ENCODE measurements at regions not wholly inside any gene's neighbourhood (a gene's known extent, or its start where the extent isn't known, plus 50 kb on each side); places are given as distances from the start of the nearest gene placed in this dataset.

DNA sequence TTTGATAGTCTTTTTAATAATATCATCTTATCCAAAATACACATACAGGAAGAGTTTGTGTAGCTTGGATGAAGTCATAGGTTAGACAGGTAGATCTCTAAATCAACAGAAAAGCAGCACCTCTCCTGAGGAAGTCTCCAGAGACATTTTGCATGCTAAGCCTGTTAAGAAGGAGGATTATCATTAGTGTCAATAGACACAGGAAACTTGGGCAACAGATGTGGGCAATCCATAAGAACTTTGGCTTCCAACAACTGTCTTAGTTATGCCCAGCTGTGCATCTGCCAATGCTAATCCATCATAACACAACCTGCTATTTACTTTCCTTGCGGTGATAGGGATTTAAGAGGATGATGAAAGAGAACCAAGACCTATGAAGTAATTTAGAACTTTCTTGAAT, 1052.6 kb downstream of the RPA4 start:
- H3K4me3 Mint-ChIP-seq (ENCODE audit: unreplicated experiment) = no peak overlapping the region
- no peaks in the 10 kb centered on the region for H3K36me3 Mint-ChIP-seq (ENCODE audit: unreplicated experiment)
- peaks cover 3% of the 10 kb centered on the region for H3K4me1 Mint-ChIP-seq (ENCODE audit: low read depth, unreplicated experiment)
- H3K27me3 Mint-ChIP-seq (ENCODE audit: unreplicated experiment) = no peaks in the 10 kb centered on the region
- DNase-seq = no peak
- no peak for TF ChIP-seq CTCF (IDR thresholded peaks at IDR 0.05; ENCODE audit: partially characterized antibody, unreplicated experiment)
- no peak overlapping the region for H3K27ac Mint-ChIP-seq (ENCODE audit: unreplicated experiment)
- H3K9me3 Mint-ChIP-seq (ENCODE audit: unreplicated experiment) = no peaks in the 10 kb centered on the region

DNA sequence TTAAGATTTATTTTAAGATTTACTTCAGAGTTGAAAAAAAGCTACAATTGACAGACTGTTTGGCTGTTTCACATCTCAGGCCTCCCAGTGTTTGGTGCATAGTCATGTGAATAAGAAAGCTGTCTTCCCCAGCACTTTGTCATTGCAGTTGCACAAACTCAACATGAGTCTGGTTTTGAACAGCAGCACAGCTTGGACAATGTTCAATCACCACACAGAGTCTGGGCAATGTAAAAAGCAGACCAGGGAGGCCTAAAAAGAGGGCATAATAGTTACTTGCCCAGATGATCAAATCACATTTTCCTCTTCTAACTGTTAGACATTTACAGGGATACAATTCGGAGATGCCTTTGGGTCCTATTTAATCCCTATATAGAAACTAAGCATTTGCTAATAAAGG, 1055.0 kb downstream of the RPA4 start:
- no peak overlapping the region for H3K4me3 Mint-ChIP-seq (ENCODE audit: unreplicated experiment)
- H3K36me3 Mint-ChIP-seq (ENCODE audit: unreplicated experiment) = no peaks in the 10 kb centered on the region
- peaks cover 2% of the 10 kb centered on the region for H3K9me3 Mint-ChIP-seq (ENCODE audit: unreplicated experiment)
- H3K27ac Mint-ChIP-seq (ENCODE audit: unreplicated experiment) = no peak overlapping the region
- TF ChIP-seq CTCF (IDR thresholded peaks at IDR 0.05; ENCODE audit: partially characterized antibody, unreplicated experiment) = no peak
- no peak for DNase-seq
- H3K4me1 Mint-ChIP-seq (ENCODE audit: low read depth, unreplicated experiment) = peaks cover 3% of the 10 kb centered on the region
- H3K27me3 Mint-ChIP-seq (ENCODE audit: unreplicated experiment) = no peaks in the 10 kb centered on the region

- H3K27me3 Mint-ChIP-seq (ENCODE audit: unreplicated experiment) = no peaks in the 10 kb centered on the region
- DNase-seq = no peak
- no peak overlapping the region for H3K27ac Mint-ChIP-seq (ENCODE audit: unreplicated experiment)
- peaks cover 6% of the 10 kb centered on the region for H3K4me1 Mint-ChIP-seq (ENCODE audit: low read depth, unreplicated experiment)
- no peaks in the 10 kb centered on the region for H3K36me3 Mint-ChIP-seq (ENCODE audit: unreplicated experiment)
- no peak overlapping the region for H3K4me3 Mint-ChIP-seq (ENCODE audit: unreplicated experiment)
- H3K9me3 Mint-ChIP-seq (ENCODE audit: unreplicated experiment) = no peaks in the 10 kb centered on the region
- TF ChIP-seq CTCF (IDR thresholded peaks at IDR 0.05; ENCODE audit: partially characterized antibody, unreplicated experiment) = no peak
These were observed 1084.9 kb downstream of the RPA4 start for GRCh38 chrX:97968376-97969163.

GRCh38 chrX:97984641-97985040, 1100.9 kb downstream of the RPA4 start:
- no peak for TF ChIP-seq CTCF (IDR thresholded peaks at IDR 0.05; ENCODE audit: partially characterized antibody, unreplicated experiment)
- no peaks in the 10 kb centered on the region for H3K9me3 Mint-ChIP-seq (ENCODE audit: unreplicated experiment)
- no peaks in the 10 kb centered on the region for H3K36me3 Mint-ChIP-seq (ENCODE audit: unreplicated experiment)
- H3K4me3 Mint-ChIP-seq (ENCODE audit: unreplicated experiment) = no peak overlapping the region
- no peaks in the 10 kb centered on the region for H3K27me3 Mint-ChIP-seq (ENCODE audit: unreplicated experiment)
- H3K27ac Mint-ChIP-seq (ENCODE audit: unreplicated experiment) = no peak overlapping the region
- no peak for DNase-seq
- no peaks in the 10 kb centered on the region for H3K4me1 Mint-ChIP-seq (ENCODE audit: low read depth, unreplicated experiment)

DNA sequence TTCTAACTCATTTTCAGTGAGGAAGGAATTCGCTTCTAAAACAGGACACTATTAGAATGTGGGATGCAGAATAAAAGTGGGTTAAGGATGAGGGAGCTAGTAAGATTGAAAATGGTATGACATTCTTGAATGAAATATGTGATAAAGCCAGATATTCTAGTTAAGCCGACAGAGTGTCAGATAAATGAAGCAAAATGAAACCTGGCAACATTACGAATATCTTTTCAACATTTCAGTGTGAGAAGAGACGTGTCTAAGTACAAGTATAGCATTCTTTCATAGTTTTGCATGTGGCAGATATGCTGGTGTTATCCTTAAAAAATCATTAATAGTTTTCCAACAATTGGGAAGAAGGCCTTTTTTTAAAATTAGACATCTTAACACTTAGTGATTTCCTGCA, 1101.4 kb downstream of the RPA4 start:
- no peaks in the 10 kb centered on the region for H3K4me1 Mint-ChIP-seq (ENCODE audit: low read depth, unreplicated experiment)
- no peak for DNase-seq
- no peaks in the 10 kb centered on the region for H3K9me3 Mint-ChIP-seq (ENCODE audit: unreplicated experiment)
- H3K36me3 Mint-ChIP-seq (ENCODE audit: unreplicated experiment) = no peaks in the 10 kb centered on the region
- H3K27me3 Mint-ChIP-seq (ENCODE audit: unreplicated experiment) = no peaks in the 10 kb centered on the region
- no peak overlapping the region for H3K27ac Mint-ChIP-seq (ENCODE audit: unreplicated experiment)
- TF ChIP-seq CTCF (IDR thresholded peaks at IDR 0.05; ENCODE audit: partially characterized antibody, unreplicated experiment) = no peak
- H3K4me3 Mint-ChIP-seq (ENCODE audit: unreplicated experiment) = no peak overlapping the region

All from glutamatergic neuron (in vitro differentiated cells).